ENCODE measurements at regions not wholly inside any gene's neighbourhood (a gene's known extent, or its start where the extent isn't known, plus 50 kb on each side); places are given as distances from the start of the nearest gene placed in this dataset.

DNA sequence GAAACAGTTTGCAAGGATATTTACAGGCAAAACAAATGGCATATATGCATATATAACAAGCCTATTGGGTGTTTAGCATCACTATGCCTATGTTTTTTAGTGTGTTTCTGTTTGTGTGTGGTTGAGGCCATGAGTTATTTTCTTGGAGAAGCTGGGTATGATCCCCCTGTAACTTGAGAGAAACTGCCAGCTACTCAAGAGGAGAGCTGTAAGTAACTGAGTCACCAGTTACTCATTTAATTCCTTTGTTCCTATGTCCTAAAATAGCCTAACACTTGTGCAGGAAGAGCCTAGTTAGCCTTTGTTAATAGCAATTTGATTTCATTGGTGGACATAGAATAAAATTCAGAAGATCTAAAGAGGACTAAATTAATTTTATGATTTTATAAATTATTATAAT, 79.1 kb downstream of the PWWP3B start:
- dilution Hi-C loops (cut with MboI; ENCODE audit: extremely low pct_ligation_motif_present, low sequenced_read_pairs), result no loop called here
- Histone ChIP-seq H3K9me3 (replicated peaks; ENCODE audit: control insufficient read depth, insufficient read depth, low read length) (no peaks in the 10 kb centered on the region), H3K9ac (replicated peaks; ENCODE audit: extremely low read depth, insufficient read depth, low read length) (no peak overlapping the region), H3K27ac (ENCODE audit: insufficient read depth, low read depth, low read length) (no peak overlapping the region), H3K27me3 (ENCODE audit: control insufficient read depth in 2 of 2, insufficient read depth in 2 of 2, low read length in 2 of 2) (no peaks in the 10 kb centered on the region), H3K36me3 (ENCODE audit: control insufficient read depth in 2 of 2, extremely low read depth in 1 of 2, insufficient read depth in 2 of 2, low read length in 2 of 2) (no peaks in the 10 kb centered on the region), H3K4me3 (replicated peaks in 1 of 3; ENCODE audit: insufficient read depth in 1 of 3, low read depth in 1 of 3, low read length in 3 of 3) (no peak overlapping the region), H3K4me2 (ENCODE audit: insufficient read depth, low read length) (no peak overlapping the region), H3K9me1 (replicated peaks; ENCODE audit: control insufficient read depth, extremely low read depth, insufficient read depth, low read length) (no peaks in the 10 kb centered on the region), H4K20me1 (replicated peaks; ENCODE audit: control insufficient read depth, extremely low read depth, insufficient read depth, low read length) (no peaks in the 10 kb centered on the region), H2AFZ (ENCODE audit: low read depth, low read length) (no peak overlapping the region), H3K79me2 (ENCODE audit: control insufficient read depth, insufficient read depth, low read length) (no peaks in the 10 kb centered on the region), H3K4me1 (ENCODE audit: control insufficient read depth, extremely low read depth, insufficient read depth, low read length) (no peaks in the 10 kb centered on the region)
- TF ChIP-seq POLR2A (IDR thresholded peaks at IDR 0.05; ENCODE audit: low read depth, low read length) (no peak), MYC (IDR thresholded peaks at IDR 0.05; ENCODE audit: low read depth, low read length) (no peak), POLR2AphosphoS5 (IDR thresholded peaks at IDR 0.05; ENCODE audit: insufficient read depth, low read depth, low read length) (no peak), GATA2 (IDR thresholded peaks at IDR 0.05; ENCODE audit: insufficient read depth, insufficient read length, low read depth, low read length) (no peak), JUN (IDR thresholded peaks at IDR 0.05; ENCODE audit: borderline replicate concordance, insufficient read depth, insufficient read length, low read depth) (no peak), FOS (IDR thresholded peaks at IDR 0.05; ENCODE audit: borderline replicate concordance, insufficient read depth, low read length) (no peak), EZH2 (IDR thresholded peaks at IDR 0.05; ENCODE audit: borderline replicate concordance, low read depth, low read length, severe bottlenecking) (no peak)
- TF ChIP-seq, protein P1, sequence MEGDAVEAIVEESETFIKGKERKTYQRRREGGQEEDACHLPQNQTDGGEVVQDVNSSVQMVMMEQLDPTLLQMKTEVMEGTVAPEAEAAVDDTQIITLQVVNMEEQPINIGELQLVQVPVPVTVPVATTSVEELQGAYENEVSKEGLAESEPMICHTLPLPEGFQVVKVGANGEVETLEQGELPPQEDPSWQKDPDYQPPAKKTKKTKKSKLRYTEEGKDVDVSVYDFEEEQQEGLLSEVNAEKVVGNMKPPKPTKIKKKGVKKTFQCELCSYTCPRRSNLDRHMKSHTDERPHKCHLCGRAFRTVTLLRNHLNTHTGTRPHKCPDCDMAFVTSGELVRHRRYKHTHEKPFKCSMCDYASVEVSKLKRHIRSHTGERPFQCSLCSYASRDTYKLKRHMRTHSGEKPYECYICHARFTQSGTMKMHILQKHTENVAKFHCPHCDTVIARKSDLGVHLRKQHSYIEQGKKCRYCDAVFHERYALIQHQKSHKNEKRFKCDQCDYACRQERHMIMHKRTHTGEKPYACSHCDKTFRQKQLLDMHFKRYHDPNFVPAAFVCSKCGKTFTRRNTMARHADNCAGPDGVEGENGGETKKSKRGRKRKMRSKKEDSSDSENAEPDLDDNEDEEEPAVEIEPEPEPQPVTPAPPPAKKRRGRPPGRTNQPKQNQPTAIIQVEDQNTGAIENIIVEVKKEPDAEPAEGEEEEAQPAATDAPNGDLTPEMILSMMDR (IDR thresholded peaks at IDR 0.05; ENCODE audit: extremely low read depth in 1 of 2, insufficient read depth in 1 of 2, low read depth in 1 of 2, low read length in 2 of 2), result no peak
- TF ChIP-seq, protein P2, sequence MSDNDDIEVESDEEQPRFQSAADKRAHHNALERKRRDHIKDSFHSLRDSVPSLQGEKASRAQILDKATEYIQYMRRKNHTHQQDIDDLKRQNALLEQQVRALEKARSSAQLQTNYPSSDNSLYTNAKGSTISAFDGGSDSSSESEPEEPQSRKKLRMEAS (IDR thresholded peaks at IDR 0.05; ENCODE audit: insufficient read depth, insufficient read length), result no peak
- no TSS peak for BruUV-seq (replicated peaks)
- FAIRE-seq, result no peak
- intact Hi-C loops (cut with micrococcal nuclease), result no loop called here
- no peak for DNase-seq (ENCODE audit: low read depth, low spot score)
- POLR2A ChIA-PET, result no interaction called here
- CTCF ChIA-PET, result no interaction called here
